ENCODE measurements at regions not wholly inside any gene's neighbourhood (a gene's known extent, or its start where the extent isn't known, plus 50 kb on each side); places are given as distances from the start of the nearest gene placed in this dataset.
"Not testable (repeated sequence)": the region's sequence is repeated elsewhere in the genome, so short reads cannot be mapped to it uniquely, and the experiment has no call there.

DNA sequence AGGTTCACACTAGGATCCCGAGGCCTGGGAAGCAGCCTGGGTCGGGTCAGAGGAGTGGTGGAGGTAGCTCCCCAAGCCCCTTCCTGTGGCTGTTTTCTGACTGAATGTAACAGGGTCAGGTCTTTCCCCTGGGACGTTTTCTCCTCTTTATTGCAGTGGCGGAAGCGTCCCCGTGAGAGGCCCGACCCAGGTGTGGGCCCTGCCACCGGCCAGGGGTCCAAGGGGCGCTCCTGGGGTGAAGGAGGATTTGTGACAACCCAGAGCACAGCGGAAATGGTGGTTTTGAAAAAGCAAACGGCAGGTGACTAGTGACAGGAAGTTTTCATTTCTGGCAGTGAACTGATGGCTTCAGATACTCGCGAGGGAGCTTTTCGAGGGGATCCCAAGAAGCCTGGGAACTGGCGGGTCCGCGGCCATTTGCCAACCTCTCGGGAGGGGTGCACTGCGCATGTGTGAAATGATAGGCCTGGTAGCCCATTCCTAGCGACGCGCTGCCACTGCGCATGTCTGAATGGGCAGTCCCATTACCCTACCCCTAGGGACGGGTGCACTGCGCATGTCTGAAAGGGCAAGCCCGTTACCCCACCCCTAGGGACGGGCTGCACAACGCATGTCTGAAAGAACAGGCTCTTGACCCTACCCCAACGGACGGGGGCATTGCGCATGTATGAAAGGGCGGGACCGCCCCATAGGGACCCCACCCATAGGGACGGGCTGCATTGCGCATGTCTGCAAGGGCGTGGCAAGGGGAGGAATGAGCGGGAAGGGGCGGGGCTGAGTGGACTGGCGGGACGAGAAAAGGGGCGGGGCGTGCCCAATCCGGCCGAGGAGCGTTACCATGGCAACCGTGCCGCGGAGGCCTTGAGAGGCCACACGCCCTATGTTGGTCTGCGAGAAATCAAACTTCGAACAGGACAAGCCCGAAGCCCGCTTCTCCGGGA, 1747.9 kb downstream of the TP53TG3F start:
- peaks cover 13 to 18% of the 10 kb centered on the region in 2 donors for H3K9me3 ChIP-seq (ENCODE audit: control insufficient read depth in 1 of 2, low read length in 2 of 2)
- H3K36me3 ChIP-seq (ENCODE audit: control insufficient read depth in 1 of 2, insufficient read depth in 2 of 2, low read length in 2 of 2), result no peaks in the 10 kb centered on the region
- H3K9ac ChIP-seq (ENCODE audit: low read depth in 1 of 2, low read length in 2 of 2), result no peak overlapping the region
- H3K4me1 ChIP-seq (ENCODE audit: control insufficient read depth in 1 of 2, insufficient read depth in 2 of 2, low read length in 2 of 2), result no peaks in the 10 kb centered on the region
- H3K4me3 ChIP-seq (ENCODE audit: low read depth in 1 of 2, low read length in 2 of 2), result no peak overlapping the region
- no peaks in the 10 kb centered on the region for H3K27me3 ChIP-seq (ENCODE audit: control insufficient read depth in 1 of 2, insufficient read depth in 2 of 2, low read length in 2 of 2)
- no peak overlapping the region for H3K27ac ChIP-seq (ENCODE audit: low read depth, low read length)

DNA sequence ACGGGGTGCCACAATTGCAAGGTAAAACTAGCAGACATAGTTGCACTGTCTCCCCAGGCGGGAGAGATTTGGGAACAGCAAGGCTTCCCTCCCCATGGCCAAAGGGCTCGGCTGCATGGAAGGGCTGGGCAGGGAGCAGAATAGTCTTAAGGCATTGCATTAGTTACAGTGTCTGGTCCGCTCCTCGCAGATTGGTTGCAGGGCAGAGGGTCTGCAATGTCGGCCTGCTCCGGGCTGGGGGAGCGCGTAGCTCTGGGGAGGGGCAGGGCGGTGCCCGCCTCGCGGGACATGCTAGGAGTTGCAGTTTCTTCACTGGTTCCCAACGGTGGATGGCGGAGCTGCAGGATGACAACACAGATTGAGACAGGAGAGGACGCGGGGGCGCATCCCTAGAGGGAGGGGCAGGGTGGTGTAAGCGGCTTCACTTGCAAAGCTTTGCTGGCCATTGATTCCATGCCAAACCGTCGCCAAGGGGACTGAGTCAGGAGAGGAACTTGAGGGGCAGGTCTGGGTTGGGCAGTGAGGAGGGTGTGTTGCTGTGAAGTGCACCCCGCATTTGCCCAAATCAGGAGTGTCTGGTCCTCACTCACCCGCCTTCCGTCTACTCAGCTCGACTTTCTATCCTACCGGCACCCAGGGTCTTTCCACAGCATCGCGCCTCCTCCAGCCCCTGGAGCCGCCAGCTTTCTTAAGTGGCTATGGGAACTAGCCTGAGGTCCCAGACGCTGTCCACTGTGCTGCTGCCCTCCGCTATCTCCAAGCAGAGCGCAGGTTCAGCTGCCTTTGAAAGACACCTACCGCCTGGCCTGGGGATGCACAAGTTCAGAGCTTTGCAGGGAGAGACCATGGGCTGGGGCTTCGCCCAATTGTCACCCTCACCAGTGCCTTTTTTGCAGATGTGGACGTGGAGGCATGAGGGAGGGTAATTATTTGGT, 1748.9 kb downstream of the TP53TG3F start:
- H3K27me3 ChIP-seq (ENCODE audit: control insufficient read depth in 1 of 2, insufficient read depth in 2 of 2, low read length in 2 of 2), result no peaks in the 10 kb centered on the region
- H3K9me3 ChIP-seq (ENCODE audit: control insufficient read depth in 1 of 2, low read length in 2 of 2), result peaks cover 6 to 18% of the 10 kb centered on the region in 2 donors
- no peaks in the 10 kb centered on the region for H3K4me1 ChIP-seq (ENCODE audit: control insufficient read depth in 1 of 2, insufficient read depth in 2 of 2, low read length in 2 of 2)
- H3K4me3 ChIP-seq (ENCODE audit: low read depth in 1 of 2, low read length in 2 of 2), result no peak overlapping the region
- no peak overlapping the region for H3K27ac ChIP-seq (ENCODE audit: low read depth, low read length)
- no peaks in the 10 kb centered on the region for H3K36me3 ChIP-seq (ENCODE audit: control insufficient read depth in 1 of 2, insufficient read depth in 2 of 2, low read length in 2 of 2)
- no peak overlapping the region for H3K9ac ChIP-seq (ENCODE audit: low read depth in 1 of 2, low read length in 2 of 2)

GRCh38 chr16:35210681-35211433, 1751.4 kb downstream of the TP53TG3F start:
- Histone ChIP-seq H3K4me1 (ENCODE audit: control insufficient read depth in 1 of 2, insufficient read depth in 2 of 2, low read length in 2 of 2) (no peaks in the 10 kb centered on the region), H3K27ac (ENCODE audit: low read depth, low read length) (no peak overlapping the region), H3K27me3 (ENCODE audit: control insufficient read depth in 1 of 2, insufficient read depth in 2 of 2, low read length in 2 of 2) (no peaks in the 10 kb centered on the region), H3K9ac (ENCODE audit: low read depth in 1 of 2, low read length in 2 of 2) (no peak overlapping the region), H3K4me3 (ENCODE audit: low read depth in 1 of 2, low read length in 2 of 2) (no peak overlapping the region), H3K36me3 (ENCODE audit: control insufficient read depth in 1 of 2, insufficient read depth in 2 of 2, low read length in 2 of 2) (no peaks in the 10 kb centered on the region), H3K9me3 (ENCODE audit: control insufficient read depth in 1 of 2, low read length in 2 of 2) (peaks cover 13 to 18% of the 10 kb centered on the region in 2 donors)

DNA sequence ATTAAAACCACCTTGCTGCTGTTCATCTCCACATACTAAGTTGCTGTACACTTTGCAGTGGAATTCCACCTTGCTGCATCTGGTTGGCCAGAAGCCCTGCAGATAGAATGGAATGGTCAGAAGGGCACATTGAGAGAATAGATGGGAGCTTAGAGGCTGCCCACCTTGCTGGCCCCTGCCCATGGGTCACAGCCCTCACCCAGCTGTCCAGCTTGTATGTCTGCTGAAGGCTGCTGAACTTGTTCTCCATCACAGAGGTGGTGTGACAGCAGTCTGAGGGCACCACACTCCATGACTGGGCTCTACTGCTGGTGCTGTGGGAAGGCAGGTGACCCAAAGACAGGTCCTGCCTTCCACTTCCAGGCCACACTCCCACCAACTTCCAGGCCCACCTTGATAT, 1755.4 kb downstream of the TP53TG3F start:
- no peaks in the 10 kb centered on the region for H3K36me3 ChIP-seq (ENCODE audit: control insufficient read depth in 1 of 2, insufficient read depth in 2 of 2, low read length in 2 of 2)
- peaks cover 11 to 14% of the 10 kb centered on the region in 2 donors for H3K9me3 ChIP-seq (ENCODE audit: control insufficient read depth in 1 of 2, low read length in 2 of 2)
- H3K27ac ChIP-seq (ENCODE audit: low read depth, low read length), result no peak overlapping the region
- H3K4me1 ChIP-seq (ENCODE audit: control insufficient read depth in 1 of 2, insufficient read depth in 2 of 2, low read length in 2 of 2), result no peaks in the 10 kb centered on the region
- no peaks in the 10 kb centered on the region for H3K27me3 ChIP-seq (ENCODE audit: control insufficient read depth in 1 of 2, insufficient read depth in 2 of 2, low read length in 2 of 2)
- H3K4me3 ChIP-seq (ENCODE audit: low read depth in 1 of 2, low read length in 2 of 2), result no peak overlapping the region
- H3K9ac ChIP-seq (ENCODE audit: low read depth in 1 of 2, low read length in 2 of 2), result no peak overlapping the region

DNA sequence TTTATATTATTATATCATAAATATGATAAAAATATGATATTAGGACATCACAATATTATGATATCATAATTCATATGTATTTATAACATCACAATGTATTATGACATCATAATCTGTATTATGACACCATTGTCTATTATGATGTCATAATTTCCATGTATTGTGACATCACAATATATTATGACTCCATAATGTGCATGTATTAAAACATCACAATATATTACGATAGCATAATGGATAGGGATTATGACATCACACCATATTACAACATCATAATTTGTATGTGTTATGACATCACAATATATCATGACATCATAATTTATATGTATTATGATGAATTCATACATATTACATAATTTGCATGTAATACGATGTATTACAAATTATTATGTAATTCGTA, 1755.9 kb downstream of the TP53TG3F start:
- no peak overlapping the region for H3K27ac ChIP-seq (ENCODE audit: low read depth, low read length)
- no peak overlapping the region for H3K4me3 ChIP-seq (ENCODE audit: low read depth in 1 of 2, low read length in 2 of 2)
- H3K36me3 ChIP-seq (ENCODE audit: control insufficient read depth in 1 of 2, insufficient read depth in 2 of 2, low read length in 2 of 2), result no peaks in the 10 kb centered on the region
- H3K9me3 ChIP-seq (ENCODE audit: control insufficient read depth in 1 of 2, low read length in 2 of 2), result peaks cover 11 to 14% of the 10 kb centered on the region in 2 donors
- H3K27me3 ChIP-seq (ENCODE audit: control insufficient read depth in 1 of 2, insufficient read depth in 2 of 2, low read length in 2 of 2), result no peaks in the 10 kb centered on the region
- no peaks in the 10 kb centered on the region for H3K4me1 ChIP-seq (ENCODE audit: control insufficient read depth in 1 of 2, insufficient read depth in 2 of 2, low read length in 2 of 2)
- H3K9ac ChIP-seq (ENCODE audit: low read depth in 1 of 2, low read length in 2 of 2), result no peak overlapping the region

DNA sequence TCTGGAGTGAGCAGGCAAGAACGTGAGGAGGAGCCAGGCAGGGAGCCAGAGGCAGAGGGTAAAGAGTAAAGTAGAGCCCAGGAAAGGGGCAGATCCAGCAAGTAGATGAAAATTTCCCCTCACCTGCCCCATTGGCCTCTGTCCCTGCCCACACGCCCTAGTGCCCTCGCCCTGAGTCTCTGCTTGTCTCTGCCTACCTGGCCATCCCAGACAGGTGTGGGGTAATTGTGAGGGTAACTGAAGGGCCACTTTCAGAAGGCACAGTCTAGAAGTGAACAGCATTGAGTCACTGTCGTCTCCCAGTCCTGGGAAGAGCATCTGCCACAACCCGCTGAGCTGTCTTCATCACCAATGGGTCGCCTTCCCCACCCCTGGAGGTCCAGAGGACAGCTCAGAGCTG, 1756.8 kb downstream of the TP53TG3F start:
- not testable (repeated sequence) for H3K4me1 ChIP-seq (ENCODE audit: control insufficient read depth in 1 of 2, insufficient read depth in 2 of 2, low read length in 2 of 2); H3K4me3 ChIP-seq (ENCODE audit: low read depth in 1 of 2, low read length in 2 of 2); H3K27me3 ChIP-seq (ENCODE audit: control insufficient read depth in 1 of 2, insufficient read depth in 2 of 2, low read length in 2 of 2); H3K36me3 ChIP-seq (ENCODE audit: control insufficient read depth in 1 of 2, insufficient read depth in 2 of 2, low read length in 2 of 2); H3K27ac ChIP-seq (ENCODE audit: low read depth, low read length); H3K9ac ChIP-seq (ENCODE audit: low read depth in 1 of 2, low read length in 2 of 2)
- H3K9me3 ChIP-seq (ENCODE audit: control insufficient read depth in 1 of 2, low read length in 2 of 2), result peaks cover 8 to 14% of the 10 kb centered on the region in 2 donors

DNA sequence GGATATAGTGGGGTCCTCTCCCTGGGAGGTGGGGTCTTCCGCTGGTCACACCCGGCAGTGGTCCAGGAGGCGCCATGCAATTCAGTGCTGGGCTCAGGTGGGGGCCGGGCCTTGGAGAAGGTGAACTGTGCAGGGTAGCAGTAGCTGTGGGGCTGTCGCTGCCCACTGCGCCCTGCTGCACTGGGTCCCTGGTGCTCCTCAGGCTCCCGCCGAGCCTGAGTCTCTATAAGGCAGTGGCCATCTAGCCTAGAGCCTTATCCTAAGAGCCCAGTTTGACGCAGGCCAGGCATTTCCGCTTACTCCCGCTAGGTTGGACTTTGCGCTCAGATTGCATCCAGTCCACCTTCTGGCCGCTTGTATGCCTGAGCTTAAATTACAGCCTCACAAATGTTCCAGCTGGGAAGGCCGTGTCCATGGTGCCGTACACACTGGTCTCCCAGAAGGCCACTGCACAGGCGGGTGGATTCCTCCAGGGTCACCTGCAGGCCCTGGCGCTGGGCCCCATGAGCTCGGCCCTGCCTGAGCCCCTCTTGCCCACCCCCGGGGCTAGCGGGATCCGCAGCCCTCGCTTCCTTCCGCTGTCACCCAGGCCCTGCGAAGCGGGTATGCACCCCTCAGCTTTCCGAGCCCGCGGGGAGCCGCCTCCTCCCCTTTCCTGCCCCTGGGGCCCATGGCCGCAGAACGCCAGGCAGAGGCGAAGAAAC, 1762.2 kb downstream of the TP53TG3F start:
- Histone ChIP-seq H3K9me3 (ENCODE audit: control insufficient read depth in 1 of 2, low read length in 2 of 2) (peaks cover 12 to 13% of the 10 kb centered on the region in 2 donors), H3K27me3 (ENCODE audit: control insufficient read depth in 1 of 2, insufficient read depth in 2 of 2, low read length in 2 of 2) (no peaks in the 10 kb centered on the region), H3K9ac (ENCODE audit: low read depth in 1 of 2, low read length in 2 of 2) (no peak overlapping the region), H3K36me3 (ENCODE audit: control insufficient read depth in 1 of 2, insufficient read depth in 2 of 2, low read length in 2 of 2) (no peaks in the 10 kb centered on the region), H3K27ac (ENCODE audit: low read depth, low read length) (no peak overlapping the region), H3K4me3 (ENCODE audit: low read depth in 1 of 2, low read length in 2 of 2) (no peak overlapping the region), H3K4me1 (ENCODE audit: control insufficient read depth in 1 of 2, insufficient read depth in 2 of 2, low read length in 2 of 2) (no peaks in the 10 kb centered on the region)

GRCh38 chr16:35234679-35235078, 1775.3 kb downstream of the TP53TG3F start:
- no peak overlapping the region for H3K9ac ChIP-seq (ENCODE audit: low read depth in 1 of 2, low read length in 2 of 2)
- no peaks in the 10 kb centered on the region for H3K36me3 ChIP-seq (ENCODE audit: control insufficient read depth in 1 of 2, insufficient read depth in 2 of 2, low read length in 2 of 2)
- H3K9me3 ChIP-seq (ENCODE audit: control insufficient read depth in 1 of 2, low read length in 2 of 2), result peaks cover 28 to 34% of the 10 kb centered on the region in 2 donors
- H3K4me3 ChIP-seq (ENCODE audit: low read depth in 1 of 2, low read length in 2 of 2), result no peak overlapping the region
- no peaks in the 10 kb centered on the region for H3K27me3 ChIP-seq (ENCODE audit: control insufficient read depth in 1 of 2, insufficient read depth in 2 of 2, low read length in 2 of 2)
- no peaks in the 10 kb centered on the region for H3K4me1 ChIP-seq (ENCODE audit: control insufficient read depth in 1 of 2, insufficient read depth in 2 of 2, low read length in 2 of 2)
- no peak overlapping the region for H3K27ac ChIP-seq (ENCODE audit: low read depth, low read length)

GRCh38 chr16:35239561-35239960, 1780.1 kb downstream of the TP53TG3F start:
- Histone ChIP-seq H3K27me3 (ENCODE audit: control insufficient read depth in 1 of 2, insufficient read depth in 2 of 2, low read length in 2 of 2) (no peaks in the 10 kb centered on the region), H3K4me1 (ENCODE audit: control insufficient read depth in 1 of 2, insufficient read depth in 2 of 2, low read length in 2 of 2) (no peaks in the 10 kb centered on the region), H3K4me3 (ENCODE audit: low read depth in 1 of 2, low read length in 2 of 2) (no peak overlapping the region), H3K36me3 (ENCODE audit: control insufficient read depth in 1 of 2, insufficient read depth in 2 of 2, low read length in 2 of 2) (no peaks in the 10 kb centered on the region), H3K9ac (ENCODE audit: low read depth in 1 of 2, low read length in 2 of 2) (no peak overlapping the region), H3K9me3 (ENCODE audit: control insufficient read depth in 1 of 2, low read length in 2 of 2) (peaks cover 8 to 23% of the 10 kb centered on the region in 2 donors), H3K27ac (ENCODE audit: low read depth, low read length) (no peak overlapping the region)
